CD14-positive monocyte (primary cell): ENCODE measurements at regions not wholly inside any gene's neighbourhood (a gene's known extent, or its start where the extent isn't known, plus 50 kb on each side); places are given as distances from the start of the nearest gene placed in this dataset.

Source experiments
- DNase-seq, 3 donors: peaks; one replicate each; pipeline ENCODE4 v3.0.0-alpha.2; 2011 to 2022
- H2AFZ ChIP-seq: 2 replicates; pipeline ENCODE4 v1.6.0; 2012; ENCODE audit warnings: mild to moderate bottlenecking, low read depth, low read length, inconsistent platforms; ENCODE audit not compliant: insufficient read depth, poor library complexity, severe bottlenecking
- H3K27ac ChIP-seq, 2 donors: 1 replicate in 1 of 2; 2 replicates in 1 of 2; pipeline ENCODE4 v1.5.1; 2012 to 2013; ENCODE audit warnings: low read length in 2 of 2, control low read depth in 1 of 2, inconsistent platforms in 1 of 2, low read depth in 1 of 2, mild to moderate bottlenecking in 1 of 2
- H3K27me3 ChIP-seq, 2 donors: one replicate each; pipeline versions ENCODE4 v1.6.0 to v1.6.1; 2011 to 2013; ENCODE audit warnings: low read length in 2 of 2; ENCODE audit not compliant: control insufficient read depth in 2 of 2, insufficient read depth in 2 of 2
- H3K36me3 ChIP-seq, 2 donors: replicated peaks in 1 of 2; 1 replicate in 1 of 2; 2 replicates in 1 of 2; pipeline versions ENCODE4 v1.5.1 to v1.6.1; 2012 to 2013; ENCODE audit warnings: low read length in 2 of 2, control low read depth in 1 of 2, inconsistent platforms in 1 of 2, mild to moderate bottlenecking in 1 of 2; ENCODE audit not compliant: insufficient read depth in 2 of 2, control insufficient read depth in 1 of 2
- H3K4me1 ChIP-seq, 2 donors: 1 replicate in 1 of 2; 2 replicates in 1 of 2; pipeline versions ENCODE4 v1.5.1 to v1.6.1; 2012 to 2013; ENCODE audit warnings: low read length in 2 of 2, control low read depth in 1 of 2, inconsistent platforms in 1 of 2, mild to moderate bottlenecking in 1 of 2, moderate library complexity in 1 of 2; ENCODE audit not compliant: insufficient read depth in 2 of 2, control insufficient read depth in 1 of 2
- H3K4me2 ChIP-seq: replicated peaks from 2 replicates; pipeline ENCODE3; 2012; ENCODE audit warnings: low read length, moderate library complexity, mild to moderate bottlenecking; ENCODE audit not compliant: poor library complexity, severe bottlenecking; ENCODE audit errors: extremely low read depth
- H3K4me3 ChIP-seq, 3 experiments: fragments of 200-600 bp in 1 of 3; sonication (generic) in 1 of 3; replicated peaks in 1 of 3; 1 replicate in 2 of 3; 2 replicates in 1 of 3; pipeline ENCODE4 v1.5.1; 2011 to 2013; ENCODE audit warnings: low read length in 3 of 3, mild to moderate bottlenecking in 3 of 3, control low read depth in 2 of 3, low read depth in 2 of 3, inconsistent platforms in 1 of 3, moderate library complexity in 1 of 3
- H3K79me2 ChIP-seq: 2 replicates; pipeline ENCODE4 v1.6.0; 2012; ENCODE audit warnings: mild to moderate bottlenecking, control low read depth, inconsistent platforms, low read length, moderate library complexity; ENCODE audit not compliant: insufficient read depth
- H3K9ac ChIP-seq: 2 replicates; pipeline ENCODE4 v1.6.0; 2017; ENCODE audit warnings: low read length, mild to moderate bottlenecking; ENCODE audit not compliant: insufficient read depth, poor library complexity, severe bottlenecking
- H3K9me3 ChIP-seq, 2 donors: replicated peaks in 1 of 2; 1 replicate in 1 of 2; 2 replicates in 1 of 2; pipeline versions ENCODE4 v1.5.1 to v1.6.1; 2012 to 2013; ENCODE audit warnings: low read length in 2 of 2, control low read depth in 1 of 2; ENCODE audit not compliant: control insufficient read depth in 1 of 2, insufficient read depth in 1 of 2
- H4K20me1 ChIP-seq: 2 replicates; pipeline ENCODE4 v1.6.0; 2012; ENCODE audit warnings: mild to moderate bottlenecking, low read length, control low read depth, moderate library complexity; ENCODE audit not compliant: insufficient read depth
- H3K27ac Mint-ChIP-seq, 7 donors: one replicate each; pipeline ENCODE4 v1.8.0; 2020; ENCODE audit warnings: mild to moderate bottlenecking in 7 of 7, mixed read lengths in 7 of 7, moderate library complexity in 6 of 7, inconsistent platforms in 2 of 7
- H3K27me3 Mint-ChIP-seq, 3 donors: one replicate each; pipeline ENCODE4 v1.8.0; 2021 to 2022; ENCODE audit warnings: low read depth in 3 of 3, mild to moderate bottlenecking in 3 of 3, mixed read lengths in 3 of 3, moderate library complexity in 3 of 3, inconsistent platforms in 1 of 3
- H3K36me3 Mint-ChIP-seq, 2 donors: one replicate each; pipeline ENCODE4 v1.8.0; 2020; ENCODE audit warnings: mixed read lengths in 2 of 2, inconsistent platforms in 1 of 2, mild to moderate bottlenecking in 1 of 2
- H3K4me1 Mint-ChIP-seq: one replicate; pipeline ENCODE4 v1.8.0; 2020; ENCODE audit warnings: mild to moderate bottlenecking, mixed read lengths
- H3K4me3 Mint-ChIP-seq, 2 donors: one replicate each; pipeline ENCODE4 v1.8.0; 2020; ENCODE audit warnings: mild to moderate bottlenecking in 2 of 2, mixed read lengths in 2 of 2, moderate library complexity in 1 of 2
- H3K9me3 Mint-ChIP-seq, 7 donors: one replicate each; pipeline ENCODE4 v1.8.0; 2020 to 2022; ENCODE audit warnings: mixed read lengths in 7 of 7, mild to moderate bottlenecking in 6 of 7, moderate library complexity in 6 of 7, inconsistent platforms in 2 of 7
- CTCF ChIP-seq: fragments of 200-600 bp; IDR thresholded peaks from one replicate; pipeline ENCODE4 v1.8.0; 2022; ENCODE audit warnings: antibody characterized with exemption, mild to moderate bottlenecking
- WGBS: methylation state at CpG from one replicate; pipeline ENCODE4 v1.1.5; 2013; ENCODE audit warnings: missing lambda C conversion rate; ENCODE audit not compliant: insufficient coverage; 5-methylcytosine and 5-hydroxymethylcytosine counted together
- intact Hi-C, 2 donors: fragments of 100-400 bp; cut with micrococcal nuclease; formaldehyde crosslinking; loops; one replicate each; pipeline versions ENCODE4 v1.15.0 to v1.15.1; 2023

- Mint-ChIP-seq H3K36me3 (no peaks in the 10 kb centered on the region), H3K4me1 (no peaks in the 10 kb centered on the region), H3K4me3 (no peak overlapping the region), H3K27me3 (peaks cover 0 to 2% (median 2%) of the 10 kb centered on the region in 3 donors), H3K9me3 (peaks cover 0 to 4% (median 0%) of the 10 kb centered on the region in 7 donors), H3K27ac (no peak overlapping the region)
- 98% methylated on average over 5 of the region's 5 CpGs for WGBS
- Histone ChIP-seq H3K9ac (no peak overlapping the region), H3K4me2 (no peak overlapping the region), H3K27me3 (no peaks in the 10 kb centered on the region), H3K4me1 (no peaks in the 10 kb centered on the region), H3K27ac (no peak overlapping the region), H3K9me3 (no peaks in the 10 kb centered on the region), H2AFZ (no peak overlapping the region), H3K36me3 (no peaks in the 10 kb centered on the region), H3K79me2 (no peaks in the 10 kb centered on the region), H3K4me3 (no peak overlapping the region), H4K20me1 (no peaks in the 10 kb centered on the region)
- DNase-seq, result no peak
- TF ChIP-seq CTCF, result no peak
- intact Hi-C loops, result no loop called here
Observed at GRCh38 chr16:26542198-26542597, 524.5 kb upstream of the C16orf82 start.

GRCh38 chr16:26546573-26546972 lies 520.2 kb upstream of the C16orf82 start:
- Histone ChIP-seq H3K9ac (no peak overlapping the region), H4K20me1 (no peaks in the 10 kb centered on the region), H3K79me2 (no peaks in the 10 kb centered on the region), H3K27me3 (no peaks in the 10 kb centered on the region), H3K4me1 (no peaks in the 10 kb centered on the region), H2AFZ (no peak overlapping the region), H3K27ac (no peak overlapping the region), H3K36me3 (no peaks in the 10 kb centered on the region), H3K4me2 (no peak overlapping the region), H3K4me3 (no peak overlapping the region), H3K9me3 (no peaks in the 10 kb centered on the region)
- Mint-ChIP-seq H3K27ac (no peak overlapping the region), H3K4me3 (no peak overlapping the region), H3K27me3 (no peaks in the 10 kb centered on the region), H3K9me3 (no peaks in the 10 kb centered on the region), H3K4me1 (no peaks in the 10 kb centered on the region), H3K36me3 (no peaks in the 10 kb centered on the region)
- WGBS, result 86% methylated on average over 1 of the region's 2 CpGs
- no peak for DNase-seq
- intact Hi-C loops, result no loop called here
- no peak for TF ChIP-seq CTCF
